T-helper 2 cell treated with Interferon-gamma antibody and Interleukin-4, amounts not matched to agents 5 μg/mL and 100 μg/mL, for 36 hours (primary cell): ENCODE measurements at regions not wholly inside any gene's neighbourhood (a gene's known extent, or its start where the extent isn't known, plus 50 kb on each side); places are given as distances from the start of the nearest gene placed in this dataset.
"Not testable (repeated sequence)": the region's sequence is repeated elsewhere in the genome, so short reads cannot be mapped to it uniquely, and the experiment has no call there.

Experiments
- DNase-seq: peaks from one replicate; pipeline ENCODE4 v3.0.0; 2021; ENCODE audit warnings: low spot score
- H3K27ac Mint-ChIP-seq: one replicate; pipeline ENCODE4 v1.8.0; 2021; ENCODE audit warnings: mild to moderate bottlenecking, mixed read lengths
- H3K27me3 Mint-ChIP-seq: one replicate; pipeline ENCODE4 v1.8.0; 2021; ENCODE audit warnings: low read depth, mixed read lengths
- H3K36me3 Mint-ChIP-seq: one replicate; pipeline ENCODE4 v1.8.0; 2021; ENCODE audit warnings: low read depth, mixed read lengths
- H3K4me1 Mint-ChIP-seq: one replicate; pipeline ENCODE4 v1.8.0; 2021; ENCODE audit warnings: low read depth, mixed read lengths
- H3K4me3 Mint-ChIP-seq: one replicate; pipeline ENCODE4 v1.8.0; 2022; ENCODE audit warnings: mild to moderate bottlenecking, moderate library complexity, mixed read lengths
- H3K9me3 Mint-ChIP-seq: one replicate; pipeline ENCODE4 v1.8.0; 2021; ENCODE audit warnings: mixed read lengths

DNA sequence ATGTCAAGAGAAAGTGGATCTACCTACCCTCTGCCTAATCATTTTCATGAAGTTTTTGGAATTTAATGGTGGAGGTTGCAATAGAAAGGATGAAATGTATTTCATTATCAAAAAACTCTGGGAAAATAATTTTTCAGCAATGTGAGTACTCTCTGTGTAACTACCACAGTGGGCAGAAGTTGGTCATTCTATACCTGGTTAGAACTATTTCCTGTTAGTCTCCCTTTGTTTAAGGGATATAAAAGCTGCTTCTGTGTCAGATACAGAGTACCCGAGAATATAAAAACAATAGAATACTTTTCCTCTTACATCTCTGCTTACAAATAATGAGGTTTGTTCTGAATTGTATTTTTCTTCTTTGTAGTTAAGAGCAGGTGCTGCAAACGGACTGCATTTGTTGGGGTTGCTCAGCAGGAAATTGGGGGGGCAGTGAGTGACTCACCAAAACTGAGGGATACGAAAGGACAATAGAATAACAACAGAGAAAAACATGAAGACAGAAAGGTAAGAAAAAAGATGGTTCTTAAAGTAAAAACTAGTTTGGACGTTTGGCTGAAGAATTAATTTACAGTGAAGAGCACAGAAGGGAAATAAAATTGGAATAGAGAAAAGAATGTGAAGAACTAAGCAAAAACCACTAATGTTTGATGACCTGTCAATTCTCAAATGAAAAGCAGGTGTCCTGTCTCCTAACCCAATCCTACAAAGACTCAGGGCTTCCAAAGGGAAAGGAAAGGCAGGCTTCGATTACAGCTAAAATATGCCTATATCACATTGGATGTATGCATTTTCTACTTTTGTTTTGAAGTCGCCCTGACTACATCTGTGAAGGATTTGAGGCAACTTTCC lies 703.1 kb downstream of the RFPL4B start:
- Mint-ChIP-seq H3K36me3 (no peaks in the 10 kb centered on the region), H3K4me1 (no peaks in the 10 kb centered on the region), H3K27ac (no peak overlapping the region), H3K4me3 (no peak overlapping the region), H3K9me3 (no peaks in the 10 kb centered on the region), H3K27me3 (no peaks in the 10 kb centered on the region)
- DNase-seq = no peak

DNA sequence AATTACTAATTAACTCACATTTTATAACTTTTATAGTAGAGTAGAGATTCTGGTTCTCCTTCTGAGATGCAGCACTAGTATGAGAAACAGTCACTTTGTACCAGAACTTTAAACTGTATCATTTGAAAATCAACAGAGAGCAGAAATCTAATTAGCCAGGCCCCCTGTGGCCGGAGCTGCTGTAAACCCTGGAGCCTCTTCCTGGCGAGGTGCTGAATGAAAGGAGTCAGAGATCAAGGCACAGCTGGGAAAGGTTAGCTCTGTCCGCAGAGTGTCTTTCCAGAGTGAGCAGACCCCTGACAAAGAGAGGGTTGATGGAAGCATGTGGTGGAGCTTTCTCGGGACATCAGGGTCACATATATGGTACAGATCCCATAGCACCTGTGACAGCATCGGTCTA lies 703.8 kb downstream of the RFPL4B start:
- H3K36me3 Mint-ChIP-seq = no peaks in the 10 kb centered on the region
- no peaks in the 10 kb centered on the region for H3K4me1 Mint-ChIP-seq
- H3K9me3 Mint-ChIP-seq = no peaks in the 10 kb centered on the region
- H3K27ac Mint-ChIP-seq = no peak overlapping the region
- H3K4me3 Mint-ChIP-seq = no peak overlapping the region
- no peaks in the 10 kb centered on the region for H3K27me3 Mint-ChIP-seq
- DNase-seq = no peak

DNA sequence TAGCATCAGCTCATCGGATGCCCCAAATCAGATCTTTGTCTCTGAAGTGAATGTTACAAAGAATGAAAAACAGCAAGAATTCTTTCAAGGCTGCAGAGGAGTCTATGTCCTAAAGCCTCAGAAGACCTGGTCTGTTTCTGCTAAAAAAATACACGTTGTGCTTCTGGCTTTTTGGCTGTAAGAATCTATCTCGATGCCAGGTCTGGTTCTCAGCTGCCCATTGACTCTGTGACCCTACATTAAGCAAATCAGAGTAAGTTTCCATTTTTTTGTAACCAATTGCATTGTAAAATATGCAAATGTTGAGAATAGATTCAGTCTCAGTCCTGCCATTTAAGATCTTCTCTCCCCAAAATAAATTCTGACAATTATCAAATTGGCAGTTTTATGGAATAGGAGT lies 705.4 kb downstream of the RFPL4B start:
- no peak overlapping the region for H3K4me3 Mint-ChIP-seq
- H3K4me1 Mint-ChIP-seq = no peaks in the 10 kb centered on the region
- no peaks in the 10 kb centered on the region for H3K27me3 Mint-ChIP-seq
- DNase-seq = no peak
- H3K27ac Mint-ChIP-seq = no peak overlapping the region
- H3K36me3 Mint-ChIP-seq = no peaks in the 10 kb centered on the region
- no peaks in the 10 kb centered on the region for H3K9me3 Mint-ChIP-seq

DNA sequence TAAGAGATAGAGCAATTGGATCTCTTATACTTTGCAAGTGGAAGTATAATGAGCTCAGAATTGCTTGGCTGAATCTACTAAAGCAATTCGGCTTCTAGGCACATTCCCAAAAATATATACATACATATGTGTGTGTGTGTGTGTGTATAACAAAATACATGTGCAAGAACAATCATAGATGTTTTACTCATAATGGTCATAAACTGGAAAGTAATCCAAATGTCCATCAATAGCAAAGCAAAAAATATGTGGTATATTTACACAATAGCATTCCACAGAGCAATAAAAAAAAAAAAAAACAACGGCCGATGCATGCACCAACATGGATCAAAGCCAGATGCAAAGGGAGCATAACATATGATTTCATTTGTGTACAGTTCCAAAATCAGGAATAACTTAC lies 707.9 kb downstream of the RFPL4B start:
- no peaks in the 10 kb centered on the region for H3K9me3 Mint-ChIP-seq
- no peaks in the 10 kb centered on the region for H3K27me3 Mint-ChIP-seq
- no peak overlapping the region for H3K27ac Mint-ChIP-seq
- no peak overlapping the region for H3K4me3 Mint-ChIP-seq
- H3K36me3 Mint-ChIP-seq = no peaks in the 10 kb centered on the region
- H3K4me1 Mint-ChIP-seq = no peaks in the 10 kb centered on the region
- no peak for DNase-seq

DNA sequence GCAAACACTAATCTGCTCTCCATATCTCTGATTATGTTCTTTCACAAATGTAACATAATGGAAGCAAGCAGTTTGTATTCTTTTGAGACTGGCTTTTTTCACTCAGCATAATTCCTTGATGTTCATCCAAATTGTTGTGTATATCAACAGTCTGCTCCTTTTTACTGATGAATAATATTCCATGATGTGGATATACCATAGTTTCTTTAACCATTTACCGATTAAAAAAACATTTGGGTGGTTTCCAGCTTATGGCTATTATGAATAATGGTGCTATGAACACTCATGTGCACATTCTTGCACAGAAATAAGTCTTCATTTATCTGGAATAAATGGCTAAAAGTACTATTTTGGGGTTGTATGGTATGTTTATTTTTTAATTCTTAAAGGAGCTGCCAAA lies 708.9 kb downstream of the RFPL4B start:
- Mint-ChIP-seq H3K4me3 (no peak overlapping the region), H3K27me3 (no peaks in the 10 kb centered on the region), H3K36me3 (no peaks in the 10 kb centered on the region), H3K27ac (no peak overlapping the region), H3K9me3 (no peaks in the 10 kb centered on the region), H3K4me1 (no peaks in the 10 kb centered on the region)
- no peak for DNase-seq

DNA sequence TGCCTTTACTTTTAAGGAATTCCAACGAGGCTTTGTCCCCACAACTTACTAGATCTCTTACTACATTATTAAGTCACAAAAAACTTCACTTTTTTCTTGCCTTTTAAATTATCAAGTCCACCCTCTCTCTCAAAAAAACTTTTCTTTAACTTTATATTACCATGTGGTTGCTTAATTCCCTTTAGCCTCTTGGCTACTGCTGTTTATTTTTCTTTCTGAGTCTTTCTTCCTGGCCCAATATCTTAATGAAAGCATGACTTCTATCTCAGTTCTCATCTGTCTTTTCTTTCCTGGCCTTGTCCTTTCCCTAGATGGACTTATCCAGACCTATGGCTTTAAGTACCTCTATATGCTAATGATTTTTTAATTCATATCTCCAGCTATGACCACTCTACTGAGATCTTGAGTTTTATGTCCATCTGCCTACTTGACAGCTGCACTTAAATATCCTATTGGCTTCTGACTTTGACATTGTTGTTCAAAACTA lies 710.5 kb downstream of the RFPL4B start:
- H3K36me3 Mint-ChIP-seq = no peaks in the 10 kb centered on the region
- no peak for DNase-seq
- no peaks in the 10 kb centered on the region for H3K9me3 Mint-ChIP-seq
- no peak overlapping the region for H3K27ac Mint-ChIP-seq
- no peaks in the 10 kb centered on the region for H3K27me3 Mint-ChIP-seq
- H3K4me1 Mint-ChIP-seq = no peaks in the 10 kb centered on the region
- H3K4me3 Mint-ChIP-seq = no peak overlapping the region

DNA sequence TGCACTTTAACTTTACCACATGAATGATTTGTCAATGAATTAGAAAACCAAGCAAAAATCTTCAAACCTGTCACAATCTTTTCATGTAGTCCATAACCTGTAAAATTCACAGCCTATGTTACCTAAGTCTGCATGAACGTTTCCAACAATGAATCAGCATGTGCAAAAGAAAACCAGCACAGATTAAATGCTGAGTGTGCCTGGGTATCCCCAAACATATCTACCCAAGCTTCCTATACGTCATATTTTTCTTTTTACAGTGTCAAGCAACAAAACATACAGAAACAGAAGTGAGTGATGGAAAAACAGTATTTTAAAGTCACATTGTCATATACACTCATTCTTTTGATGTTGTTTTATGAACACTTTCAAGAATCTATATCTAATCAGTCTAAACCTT lies 713.5 kb downstream of the RFPL4B start:
- no peak for DNase-seq
- no peaks in the 10 kb centered on the region for H3K4me1 Mint-ChIP-seq
- H3K27me3 Mint-ChIP-seq = no peaks in the 10 kb centered on the region
- no peak overlapping the region for H3K27ac Mint-ChIP-seq
- no peaks in the 10 kb centered on the region for H3K9me3 Mint-ChIP-seq
- H3K36me3 Mint-ChIP-seq = no peaks in the 10 kb centered on the region
- H3K4me3 Mint-ChIP-seq = no peak overlapping the region

DNA sequence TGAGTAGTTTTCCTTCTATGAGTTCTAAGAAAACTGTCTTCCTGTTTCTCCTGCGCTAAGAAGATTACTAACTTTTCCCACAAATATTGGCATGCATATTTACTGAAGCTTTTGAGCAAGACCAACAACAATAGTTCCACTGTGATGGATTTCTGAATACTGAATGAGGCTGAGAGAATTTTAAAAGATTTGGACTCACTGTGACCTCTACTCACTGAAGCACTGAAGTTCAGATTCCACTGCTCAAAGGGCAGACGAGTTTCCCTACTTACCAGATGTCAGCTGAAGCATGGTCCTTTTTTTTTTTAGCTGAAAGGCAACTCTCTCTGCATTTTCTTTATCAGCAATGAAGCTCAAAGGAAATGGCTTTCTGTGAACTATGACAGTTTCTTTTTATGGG lies 718.5 kb downstream of the RFPL4B start:
- DNase-seq = no peak
- Mint-ChIP-seq H3K27me3 (no peaks in the 10 kb centered on the region), H3K4me1 (no peaks in the 10 kb centered on the region), H3K9me3 (no peaks in the 10 kb centered on the region), H3K36me3 (no peaks in the 10 kb centered on the region), H3K4me3 (no peak overlapping the region), H3K27ac (no peak overlapping the region)

DNA sequence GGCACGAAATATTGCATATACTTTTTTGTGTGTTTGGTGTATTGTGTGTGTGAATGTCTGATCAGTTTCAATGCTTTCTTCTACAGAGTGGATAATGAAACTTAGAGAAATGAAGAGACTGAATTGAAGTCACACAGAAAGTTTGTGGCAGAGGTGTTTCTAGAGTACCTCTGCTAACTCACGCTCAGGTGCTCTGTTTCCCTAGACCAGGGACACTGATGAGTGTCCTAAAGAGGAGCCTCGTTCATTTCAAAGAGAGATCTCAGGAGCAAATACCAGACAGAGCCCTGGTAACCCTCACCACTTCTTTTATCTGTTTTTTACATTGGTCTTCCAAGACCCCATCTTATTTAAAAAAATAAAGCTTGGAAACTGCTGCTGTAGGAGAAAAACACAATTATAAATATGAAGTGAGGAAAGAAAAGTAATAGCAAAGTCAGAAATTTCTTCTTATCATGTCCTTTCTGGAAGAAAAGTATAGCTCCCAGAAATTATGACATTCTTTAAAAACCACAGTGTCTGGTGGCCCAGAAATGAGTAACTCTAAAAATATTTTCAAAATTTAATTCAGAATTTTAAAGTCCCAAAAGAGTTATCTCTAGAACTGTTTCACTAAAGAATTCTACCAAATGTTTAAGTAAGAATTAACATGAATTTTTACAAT lies 720.6 kb downstream of the RFPL4B start:
- no peak for DNase-seq
- Mint-ChIP-seq H3K27ac (no peak overlapping the region), H3K36me3 (no peaks in the 10 kb centered on the region), H3K4me3 (no peak overlapping the region), H3K9me3 (no peaks in the 10 kb centered on the region), H3K27me3 (no peaks in the 10 kb centered on the region), H3K4me1 (no peaks in the 10 kb centered on the region)

DNA sequence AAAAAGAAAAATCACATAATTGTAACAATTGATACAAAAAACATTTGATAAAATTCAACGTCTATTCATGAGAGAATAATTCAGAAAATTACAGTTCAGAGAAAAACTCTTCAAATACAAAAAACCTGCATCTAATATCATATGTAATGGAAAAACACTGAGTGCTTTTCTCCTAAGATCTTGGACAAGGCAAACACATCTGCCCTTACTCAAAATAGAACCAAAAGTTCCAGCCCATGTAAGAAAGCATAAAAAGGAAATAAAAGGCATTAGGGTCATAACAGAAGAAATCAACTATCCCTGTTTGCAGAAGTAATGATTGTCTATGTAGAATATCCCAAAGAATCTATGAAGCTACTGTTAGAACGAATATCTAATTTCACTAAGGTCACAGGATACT lies 721.4 kb downstream of the RFPL4B start:
- no peaks in the 10 kb centered on the region for H3K36me3 Mint-ChIP-seq
- no peak for DNase-seq
- no peaks in the 10 kb centered on the region for H3K27me3 Mint-ChIP-seq
- H3K4me1 Mint-ChIP-seq = no peaks in the 10 kb centered on the region
- H3K4me3 Mint-ChIP-seq = no peak overlapping the region
- no peak overlapping the region for H3K27ac Mint-ChIP-seq
- no peaks in the 10 kb centered on the region for H3K9me3 Mint-ChIP-seq

DNA sequence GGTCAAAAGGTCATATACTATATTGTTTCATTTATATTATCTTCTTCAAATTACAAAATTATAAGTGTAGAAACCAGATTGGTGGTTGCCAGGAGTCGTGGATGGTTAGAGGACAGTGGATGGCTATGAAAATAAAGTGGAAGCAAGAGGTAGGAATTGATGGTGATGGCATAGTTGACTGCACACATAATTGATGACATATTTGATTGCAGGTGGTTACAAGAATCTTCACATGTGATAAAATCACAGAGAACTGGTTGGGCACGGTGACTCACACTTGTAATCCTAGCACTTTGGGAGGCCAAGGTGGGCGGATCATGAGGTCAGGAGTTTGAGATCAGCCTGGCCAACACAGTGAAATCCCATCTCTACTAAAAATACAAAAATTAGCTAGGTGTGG lies 723.6 kb downstream of the RFPL4B start:
- H3K4me1 Mint-ChIP-seq, H3K27ac Mint-ChIP-seq, DNase-seq, H3K27me3 Mint-ChIP-seq, H3K4me3 Mint-ChIP-seq, H3K36me3 Mint-ChIP-seq, H3K9me3 Mint-ChIP-seq: not testable (repeated sequence)

DNA sequence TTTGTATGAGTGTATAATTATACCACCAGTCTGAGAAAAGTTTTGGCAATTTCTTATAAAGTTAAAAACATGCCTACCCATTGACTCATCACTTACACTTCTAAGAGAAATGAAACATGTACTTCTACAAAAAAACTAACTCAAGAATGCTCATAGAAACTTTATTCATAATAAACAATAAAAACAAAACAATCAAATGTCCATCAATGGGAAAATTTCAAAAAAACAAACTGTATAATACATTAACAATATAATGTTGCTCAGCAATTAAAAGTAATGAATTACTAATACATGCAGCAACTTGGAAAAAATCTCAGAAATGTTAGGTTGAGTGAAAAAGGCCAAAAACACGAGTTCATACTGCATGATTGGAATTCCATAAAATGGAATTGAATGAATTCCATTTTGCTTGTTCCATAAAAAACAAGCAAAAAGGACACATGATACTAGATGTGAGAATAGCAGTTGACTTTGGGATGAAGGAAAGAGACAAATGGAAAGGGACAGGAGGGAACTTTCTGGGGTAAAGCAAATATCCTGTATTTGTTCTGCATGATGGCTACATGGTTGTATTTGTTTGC lies 726.6 kb downstream of the RFPL4B start:
- Mint-ChIP-seq H3K9me3 (no peaks in the 10 kb centered on the region), H3K4me1 (no peaks in the 10 kb centered on the region), H3K4me3 (no peak overlapping the region), H3K36me3 (no peaks in the 10 kb centered on the region), H3K27me3 (no peaks in the 10 kb centered on the region), H3K27ac (no peak overlapping the region)
- DNase-seq = no peak

DNA sequence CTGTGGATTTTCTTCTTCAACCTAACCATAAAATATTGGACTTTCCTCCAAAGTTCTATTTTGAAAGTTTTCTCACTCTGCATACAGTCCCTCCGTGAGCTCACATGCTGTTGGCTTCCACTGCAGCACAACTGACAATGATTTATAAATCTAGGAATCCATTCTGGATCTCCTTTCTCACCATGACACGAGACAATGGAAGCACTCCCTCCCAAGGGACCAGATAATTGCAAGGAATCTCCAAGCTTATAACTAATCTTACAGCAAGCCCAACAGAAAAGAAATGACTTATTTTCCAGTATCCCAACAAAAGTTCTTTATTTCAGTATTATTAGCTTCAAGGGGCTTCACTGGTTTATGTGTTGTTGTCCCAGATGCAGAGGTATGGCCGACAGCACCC lies 729.0 kb downstream of the RFPL4B start:
- no peak overlapping the region for H3K27ac Mint-ChIP-seq
- no peak overlapping the region for H3K4me3 Mint-ChIP-seq
- no peaks in the 10 kb centered on the region for H3K4me1 Mint-ChIP-seq
- H3K9me3 Mint-ChIP-seq = no peaks in the 10 kb centered on the region
- H3K27me3 Mint-ChIP-seq = no peaks in the 10 kb centered on the region
- no peaks in the 10 kb centered on the region for H3K36me3 Mint-ChIP-seq
- no peak for DNase-seq

DNA sequence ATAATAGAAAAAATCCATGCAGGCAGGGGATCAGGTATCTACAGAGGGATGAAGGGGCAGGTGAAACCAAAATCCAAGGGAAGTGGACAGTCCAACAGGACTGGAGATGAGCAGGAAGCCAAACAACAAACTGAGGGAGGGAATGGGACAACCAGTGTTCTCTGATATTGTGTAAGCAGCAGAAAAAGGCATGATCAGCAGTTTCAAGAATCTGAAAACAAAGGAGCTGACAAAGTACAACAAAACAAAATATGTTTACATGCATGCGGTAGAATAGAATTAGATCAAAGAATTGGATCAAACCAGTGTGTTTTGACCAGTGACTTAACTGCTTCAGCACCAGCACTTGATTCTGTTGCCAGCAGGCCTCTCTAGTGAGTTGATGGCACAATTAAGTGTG lies 729.7 kb downstream of the RFPL4B start:
- no peak overlapping the region for H3K27ac Mint-ChIP-seq
- H3K36me3 Mint-ChIP-seq = no peaks in the 10 kb centered on the region
- no peaks in the 10 kb centered on the region for H3K9me3 Mint-ChIP-seq
- DNase-seq = no peak
- H3K4me1 Mint-ChIP-seq = no peaks in the 10 kb centered on the region
- H3K27me3 Mint-ChIP-seq = no peaks in the 10 kb centered on the region
- no peak overlapping the region for H3K4me3 Mint-ChIP-seq
